C4-2B (cell line): ENCODE measurements at regions not wholly inside any gene's neighbourhood (a gene's known extent, or its start where the extent isn't known, plus 50 kb on each side); places are given as distances from the start of the nearest gene placed in this dataset.

Source experiments
- ZFX ChIP-seq: fragments of 450-650 bp; IDR thresholded peaks from 2 replicates; pipeline ENCODE4 v1.6.1; 2017
- TF ChIP-seq, protein P1 (sequence below): fragments of 450-650 bp; conservative IDR thresholded peaks from 2 replicates; pipeline ENCODE4 v1.5.1; 2017; ENCODE audit warnings: mild to moderate bottlenecking

- TF ChIP-seq, protein P1, sequence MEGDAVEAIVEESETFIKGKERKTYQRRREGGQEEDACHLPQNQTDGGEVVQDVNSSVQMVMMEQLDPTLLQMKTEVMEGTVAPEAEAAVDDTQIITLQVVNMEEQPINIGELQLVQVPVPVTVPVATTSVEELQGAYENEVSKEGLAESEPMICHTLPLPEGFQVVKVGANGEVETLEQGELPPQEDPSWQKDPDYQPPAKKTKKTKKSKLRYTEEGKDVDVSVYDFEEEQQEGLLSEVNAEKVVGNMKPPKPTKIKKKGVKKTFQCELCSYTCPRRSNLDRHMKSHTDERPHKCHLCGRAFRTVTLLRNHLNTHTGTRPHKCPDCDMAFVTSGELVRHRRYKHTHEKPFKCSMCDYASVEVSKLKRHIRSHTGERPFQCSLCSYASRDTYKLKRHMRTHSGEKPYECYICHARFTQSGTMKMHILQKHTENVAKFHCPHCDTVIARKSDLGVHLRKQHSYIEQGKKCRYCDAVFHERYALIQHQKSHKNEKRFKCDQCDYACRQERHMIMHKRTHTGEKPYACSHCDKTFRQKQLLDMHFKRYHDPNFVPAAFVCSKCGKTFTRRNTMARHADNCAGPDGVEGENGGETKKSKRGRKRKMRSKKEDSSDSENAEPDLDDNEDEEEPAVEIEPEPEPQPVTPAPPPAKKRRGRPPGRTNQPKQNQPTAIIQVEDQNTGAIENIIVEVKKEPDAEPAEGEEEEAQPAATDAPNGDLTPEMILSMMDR: no peak
- TF ChIP-seq ZFX: no peak
These were observed 103.3 kb upstream of the NFIB start for GRCh38 chr9:14417237-14417636.
